ENCODE measurements at regions not wholly inside any gene's neighbourhood (a gene's known extent, or its start where the extent isn't known, plus 50 kb on each side); places are given as distances from the start of the nearest gene placed in this dataset. TPM values are rescaled to one million over a fixed set of nuclear protein-coding genes. Genes with fewer than 3 reads are reported as not detected.

DNA sequence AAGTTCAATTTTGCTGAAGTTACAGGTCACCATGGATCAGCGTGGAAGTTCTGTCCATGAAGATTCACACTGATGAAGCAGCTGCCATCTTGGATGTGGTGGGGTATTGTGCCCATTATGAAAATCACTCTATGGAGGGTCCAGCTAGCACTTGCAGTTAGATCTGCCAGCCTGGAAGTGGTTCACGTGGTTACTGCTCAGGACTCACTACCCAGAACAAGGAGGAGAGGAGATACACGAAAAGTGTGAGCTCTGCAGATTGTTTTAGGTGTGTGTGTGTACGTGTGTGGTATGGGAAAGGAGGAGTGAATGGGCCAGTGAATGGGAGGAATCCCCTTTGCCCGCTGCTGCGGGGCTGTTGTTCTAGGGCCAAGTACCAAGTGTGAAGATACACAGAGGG is 333.4 kb downstream of the MAF start:
- H3K9me3 ChIP-seq (ENCODE audit: low read length): no peaks in the 10 kb centered on the region
- no peak overlapping the region for H3K9ac ChIP-seq (ENCODE audit: low read length)
- no peaks in the 10 kb centered on the region for H3K36me3 ChIP-seq (ENCODE audit: insufficient read depth, low read length)
- no peak overlapping the region for H3K27ac ChIP-seq (ENCODE audit: low read length)
- no peak for DNase-seq
- no peaks in the 10 kb centered on the region for H3K27me3 ChIP-seq (ENCODE audit: low read length)
- no peaks in the 10 kb centered on the region for H3K9me2 ChIP-seq (replicated peaks; ENCODE audit: insufficient read depth, low read length)
- no peaks in the 10 kb centered on the region for H3K79me2 ChIP-seq (ENCODE audit: low read length)
- H3K4me1 ChIP-seq (ENCODE audit: low read length): no peaks in the 10 kb centered on the region
- H3K4me3 ChIP-seq (ENCODE audit: low read length): no peak overlapping the region
- H2AFZ ChIP-seq (ENCODE audit: low read length): no peak overlapping the region
- no peaks in the 10 kb centered on the region for H4K20me1 ChIP-seq (ENCODE audit: insufficient read depth, low read depth, low read length)
- no peak overlapping the region for H3K4me2 ChIP-seq (ENCODE audit: low read depth, low read length, poor library complexity, severe bottlenecking)

DNA sequence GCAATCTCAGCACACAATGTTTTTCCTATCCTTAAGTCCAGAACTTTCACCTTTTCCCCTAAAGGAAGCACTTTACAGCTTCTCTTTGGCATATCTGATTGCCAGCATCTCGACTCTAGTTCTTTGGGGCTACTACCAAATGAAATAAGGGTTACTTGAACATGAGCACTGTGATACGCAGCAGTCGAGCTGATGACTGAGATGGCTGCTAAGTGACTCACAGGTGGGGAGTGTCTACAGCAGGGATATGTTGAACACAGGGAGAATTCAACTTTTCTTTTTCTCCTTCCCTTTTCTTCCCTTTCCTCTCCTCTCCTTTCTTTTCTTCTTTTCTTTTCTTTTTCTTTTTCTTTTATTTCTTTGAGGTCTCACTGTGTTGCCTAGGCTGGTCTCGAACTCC is 334.8 kb downstream of the MAF start:
- Histone ChIP-seq H3K27me3 (ENCODE audit: low read length) (no peaks in the 10 kb centered on the region), H4K20me1 (ENCODE audit: insufficient read depth, low read depth, low read length) (no peaks in the 10 kb centered on the region), H3K9me3 (ENCODE audit: low read length) (no peaks in the 10 kb centered on the region), H3K36me3 (ENCODE audit: insufficient read depth, low read length) (no peaks in the 10 kb centered on the region), H3K79me2 (ENCODE audit: low read length) (no peaks in the 10 kb centered on the region), H3K4me3 (ENCODE audit: low read length) (no peak overlapping the region), H3K4me2 (ENCODE audit: low read depth, low read length, poor library complexity, severe bottlenecking) (no peak overlapping the region), H2AFZ (ENCODE audit: low read length) (no peak overlapping the region), H3K4me1 (ENCODE audit: low read length) (no peaks in the 10 kb centered on the region), H3K27ac (ENCODE audit: low read length) (no peak overlapping the region), H3K9ac (ENCODE audit: low read length) (no peak overlapping the region), H3K9me2 (replicated peaks; ENCODE audit: insufficient read depth, low read length) (no peaks in the 10 kb centered on the region)
- no peak for DNase-seq

DNA sequence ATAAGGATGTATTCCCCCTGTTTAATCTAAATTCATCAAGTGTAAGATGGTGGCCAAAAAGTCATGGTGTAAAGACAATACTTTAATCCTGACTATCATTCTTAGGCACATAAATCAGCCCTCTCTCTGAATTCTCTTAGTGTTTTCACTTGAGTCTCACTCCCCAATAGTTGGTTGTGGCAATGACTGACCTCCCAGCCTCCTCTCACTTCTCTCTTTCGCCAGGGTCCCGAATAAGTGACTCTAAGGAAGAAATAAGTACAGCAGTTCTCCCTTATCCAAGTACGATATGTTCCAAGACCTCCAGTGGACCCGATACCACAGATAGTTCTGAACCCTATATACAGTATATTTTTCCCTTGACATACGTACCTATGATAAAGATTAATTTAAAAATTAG is 335.3 kb downstream of the MAF start:
- H3K27ac ChIP-seq (ENCODE audit: low read length): no peak overlapping the region
- H3K36me3 ChIP-seq (ENCODE audit: insufficient read depth, low read length): no peaks in the 10 kb centered on the region
- H3K79me2 ChIP-seq (ENCODE audit: low read length): no peaks in the 10 kb centered on the region
- H3K9ac ChIP-seq (ENCODE audit: low read length): no peak overlapping the region
- H4K20me1 ChIP-seq (ENCODE audit: insufficient read depth, low read depth, low read length): no peaks in the 10 kb centered on the region
- H3K4me1 ChIP-seq (ENCODE audit: low read length): no peaks in the 10 kb centered on the region
- H3K9me3 ChIP-seq (ENCODE audit: low read length): no peaks in the 10 kb centered on the region
- no peak for DNase-seq
- H3K27me3 ChIP-seq (ENCODE audit: low read length): no peaks in the 10 kb centered on the region
- no peak overlapping the region for H2AFZ ChIP-seq (ENCODE audit: low read length)
- H3K4me2 ChIP-seq (ENCODE audit: low read depth, low read length, poor library complexity, severe bottlenecking): no peak overlapping the region
- H3K4me3 ChIP-seq (ENCODE audit: low read length): no peak overlapping the region
- no peaks in the 10 kb centered on the region for H3K9me2 ChIP-seq (replicated peaks; ENCODE audit: insufficient read depth, low read length)

DNA sequence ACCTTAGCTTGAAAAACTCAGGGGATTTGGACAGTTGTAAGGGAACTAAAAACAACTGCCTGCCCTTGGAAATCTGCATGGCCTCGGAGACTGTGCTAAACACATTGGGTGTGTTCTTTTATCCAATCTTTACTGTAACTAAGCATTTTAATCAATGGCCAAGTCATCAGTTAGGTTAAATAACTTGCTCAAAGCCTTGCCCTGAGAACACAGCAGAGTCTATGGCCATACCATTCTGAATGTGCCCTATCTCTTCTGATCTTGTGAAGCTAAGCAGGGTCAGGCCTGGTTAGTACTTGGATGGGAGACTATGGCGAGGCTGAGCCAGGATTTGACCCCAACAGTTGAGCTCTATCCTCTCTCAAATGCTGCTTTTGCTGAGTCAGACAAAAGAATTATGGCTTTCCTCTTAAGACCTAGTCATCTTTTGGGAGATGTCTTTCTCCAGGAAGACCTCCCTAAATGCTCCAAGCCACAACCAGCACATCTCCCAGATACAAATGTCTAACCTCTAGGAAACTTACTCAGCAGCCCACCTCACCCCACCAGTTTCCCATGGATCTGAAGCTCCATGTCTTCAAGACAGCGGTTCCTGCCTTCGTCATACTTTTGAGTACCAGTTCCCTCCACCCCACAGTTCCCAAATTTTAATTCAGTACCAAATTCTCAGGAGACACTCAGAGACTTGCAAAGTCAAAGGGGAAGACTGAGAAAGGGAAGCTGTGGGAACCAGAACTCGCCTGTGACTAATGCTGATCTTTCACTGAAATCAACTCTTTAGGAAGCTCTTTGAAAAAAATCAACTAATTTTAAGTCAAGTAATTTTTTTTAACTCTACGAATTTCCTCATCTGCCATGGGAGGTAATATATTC is 336.1 kb downstream of the MAF start:
- H3K9me3 ChIP-seq (ENCODE audit: low read length): no peaks in the 10 kb centered on the region
- no peak overlapping the region for H3K9ac ChIP-seq (ENCODE audit: low read length)
- no peak for DNase-seq
- H2AFZ ChIP-seq (ENCODE audit: low read length): no peak overlapping the region
- no peaks in the 10 kb centered on the region for H3K27me3 ChIP-seq (ENCODE audit: low read length)
- no peak overlapping the region for H3K4me3 ChIP-seq (ENCODE audit: low read length)
- H4K20me1 ChIP-seq (ENCODE audit: insufficient read depth, low read depth, low read length): no peaks in the 10 kb centered on the region
- no peaks in the 10 kb centered on the region for H3K9me2 ChIP-seq (replicated peaks; ENCODE audit: insufficient read depth, low read length)
- no peak overlapping the region for H3K27ac ChIP-seq (ENCODE audit: low read length)
- H3K4me1 ChIP-seq (ENCODE audit: low read length): no peaks in the 10 kb centered on the region
- no peak overlapping the region for H3K4me2 ChIP-seq (ENCODE audit: low read depth, low read length, poor library complexity, severe bottlenecking)
- no peaks in the 10 kb centered on the region for H3K36me3 ChIP-seq (ENCODE audit: insufficient read depth, low read length)
- no peaks in the 10 kb centered on the region for H3K79me2 ChIP-seq (ENCODE audit: low read length)

DNA sequence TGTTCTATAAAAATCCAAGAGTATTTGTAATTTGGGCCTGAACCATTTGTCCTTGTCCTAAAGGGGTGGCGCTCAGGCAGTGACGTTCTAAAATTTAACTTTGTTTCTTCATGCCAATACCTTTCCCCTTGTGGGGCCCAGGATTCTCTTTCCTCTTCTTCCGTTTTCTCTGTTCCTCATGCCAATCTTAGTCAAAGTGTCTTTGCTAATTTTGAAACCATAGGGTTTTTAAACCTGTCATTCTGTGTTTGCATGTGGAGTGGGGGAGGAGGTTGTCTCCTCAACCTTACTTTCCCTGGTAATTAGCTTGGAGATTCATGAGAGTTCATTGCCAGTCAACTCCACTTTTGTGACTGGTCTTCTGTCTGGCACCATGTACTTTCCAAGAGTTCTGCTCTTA is 337.1 kb downstream of the MAF start:
- Histone ChIP-seq H3K9me3 (ENCODE audit: low read length) (no peaks in the 10 kb centered on the region), H2AFZ (ENCODE audit: low read length) (no peak overlapping the region), H3K27ac (ENCODE audit: low read length) (no peak overlapping the region), H3K9me2 (replicated peaks; ENCODE audit: insufficient read depth, low read length) (no peaks in the 10 kb centered on the region), H3K4me3 (ENCODE audit: low read length) (no peak overlapping the region), H3K9ac (ENCODE audit: low read length) (no peak overlapping the region), H3K27me3 (ENCODE audit: low read length) (no peaks in the 10 kb centered on the region), H3K4me1 (ENCODE audit: low read length) (no peaks in the 10 kb centered on the region), H3K79me2 (ENCODE audit: low read length) (no peaks in the 10 kb centered on the region), H3K36me3 (ENCODE audit: insufficient read depth, low read length) (no peaks in the 10 kb centered on the region), H3K4me2 (ENCODE audit: low read depth, low read length, poor library complexity, severe bottlenecking) (no peak overlapping the region), H4K20me1 (ENCODE audit: insufficient read depth, low read depth, low read length) (no peaks in the 10 kb centered on the region)
- no peak for DNase-seq

Small RNA genes in the stretch of these regions (small RNA-seq; reads per million reads assigned to genes)
- gene RNA5SP431: not detected
